ENCODE measurements at regions not wholly inside any gene's neighbourhood (a gene's known extent, or its start where the extent isn't known, plus 50 kb on each side); places are given as distances from the start of the nearest gene placed in this dataset.

DNA sequence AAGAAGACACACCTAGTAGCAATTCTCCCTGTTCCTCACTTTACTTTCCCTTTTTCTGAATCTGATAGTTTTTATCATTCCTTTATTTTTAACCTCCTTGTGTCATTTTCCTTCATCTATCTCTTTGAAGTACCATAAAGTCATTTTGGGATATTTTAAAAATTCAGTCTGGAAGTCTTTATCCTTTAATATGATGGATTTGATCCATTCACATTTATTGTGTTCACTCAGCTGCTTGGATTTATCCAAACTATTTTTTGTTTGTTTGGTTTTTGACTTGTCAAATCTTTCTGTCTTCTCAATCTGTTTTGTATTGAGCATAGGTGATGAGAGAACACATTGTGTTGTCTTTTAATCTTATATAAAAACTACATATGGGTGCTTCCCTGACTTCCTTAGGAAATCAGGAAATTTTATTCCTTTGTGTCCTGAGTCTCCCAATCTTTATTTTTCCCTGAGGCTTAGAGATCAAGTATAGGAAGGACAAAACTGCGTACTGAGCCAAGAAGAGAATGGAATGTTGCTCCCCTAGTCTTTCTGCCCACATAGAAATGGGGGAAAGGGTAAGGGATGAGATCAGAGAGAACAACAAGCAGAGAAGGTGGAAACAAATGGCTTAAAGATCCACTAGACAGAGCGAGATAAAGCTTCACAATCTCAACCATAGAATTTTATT, 132.7 kb upstream of the HABP2 start:
- Histone ChIP-seq H4K20me1 (ENCODE audit: insufficient read depth, low read length) (no peaks in the 10 kb centered on the region), H3K27me3 (ENCODE audit: insufficient read depth, low read length, poor library complexity) (peaks cover 4% of the 10 kb centered on the region), H3K4me3 (ENCODE audit: low read depth in 1 of 2, low read length in 2 of 2) (no peak overlapping the region), H3K4me1 (ENCODE audit: insufficient read depth, low read length) (no peaks in the 10 kb centered on the region), H3K36me3 (ENCODE audit: insufficient read depth, low read length) (no peaks in the 10 kb centered on the region), H3K9ac (ENCODE audit: low read depth, low read length) (no peak overlapping the region), H3K79me2 (ENCODE audit: insufficient read depth, low read length) (no peaks in the 10 kb centered on the region), H3K4me2 (ENCODE audit: insufficient read depth, low read length) (no peak overlapping the region), H2AFZ (ENCODE audit: low read depth, low read length) (no peak overlapping the region), H3K27ac (ENCODE audit: low read length) (no peak overlapping the region), H3K9me3 (ENCODE audit: insufficient read depth, low read length, severe bottlenecking) (peaks cover 9% of the 10 kb centered on the region)
- DNase-seq = no peak
- ATAC-seq (ENCODE audit: insufficient read depth, low read depth) = no peak
- TF ChIP-seq, protein P1, sequence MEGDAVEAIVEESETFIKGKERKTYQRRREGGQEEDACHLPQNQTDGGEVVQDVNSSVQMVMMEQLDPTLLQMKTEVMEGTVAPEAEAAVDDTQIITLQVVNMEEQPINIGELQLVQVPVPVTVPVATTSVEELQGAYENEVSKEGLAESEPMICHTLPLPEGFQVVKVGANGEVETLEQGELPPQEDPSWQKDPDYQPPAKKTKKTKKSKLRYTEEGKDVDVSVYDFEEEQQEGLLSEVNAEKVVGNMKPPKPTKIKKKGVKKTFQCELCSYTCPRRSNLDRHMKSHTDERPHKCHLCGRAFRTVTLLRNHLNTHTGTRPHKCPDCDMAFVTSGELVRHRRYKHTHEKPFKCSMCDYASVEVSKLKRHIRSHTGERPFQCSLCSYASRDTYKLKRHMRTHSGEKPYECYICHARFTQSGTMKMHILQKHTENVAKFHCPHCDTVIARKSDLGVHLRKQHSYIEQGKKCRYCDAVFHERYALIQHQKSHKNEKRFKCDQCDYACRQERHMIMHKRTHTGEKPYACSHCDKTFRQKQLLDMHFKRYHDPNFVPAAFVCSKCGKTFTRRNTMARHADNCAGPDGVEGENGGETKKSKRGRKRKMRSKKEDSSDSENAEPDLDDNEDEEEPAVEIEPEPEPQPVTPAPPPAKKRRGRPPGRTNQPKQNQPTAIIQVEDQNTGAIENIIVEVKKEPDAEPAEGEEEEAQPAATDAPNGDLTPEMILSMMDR (IDR thresholded peaks at IDR 0.05; ENCODE audit: borderline replicate concordance, extremely low read depth, low read length, poor library complexity, severe bottlenecking) = no peak
- TF ChIP-seq EZH2 (IDR thresholded peaks at IDR 0.05; ENCODE audit: borderline replicate concordance, low read depth, low read length, severe bottlenecking) = no peak

DNA sequence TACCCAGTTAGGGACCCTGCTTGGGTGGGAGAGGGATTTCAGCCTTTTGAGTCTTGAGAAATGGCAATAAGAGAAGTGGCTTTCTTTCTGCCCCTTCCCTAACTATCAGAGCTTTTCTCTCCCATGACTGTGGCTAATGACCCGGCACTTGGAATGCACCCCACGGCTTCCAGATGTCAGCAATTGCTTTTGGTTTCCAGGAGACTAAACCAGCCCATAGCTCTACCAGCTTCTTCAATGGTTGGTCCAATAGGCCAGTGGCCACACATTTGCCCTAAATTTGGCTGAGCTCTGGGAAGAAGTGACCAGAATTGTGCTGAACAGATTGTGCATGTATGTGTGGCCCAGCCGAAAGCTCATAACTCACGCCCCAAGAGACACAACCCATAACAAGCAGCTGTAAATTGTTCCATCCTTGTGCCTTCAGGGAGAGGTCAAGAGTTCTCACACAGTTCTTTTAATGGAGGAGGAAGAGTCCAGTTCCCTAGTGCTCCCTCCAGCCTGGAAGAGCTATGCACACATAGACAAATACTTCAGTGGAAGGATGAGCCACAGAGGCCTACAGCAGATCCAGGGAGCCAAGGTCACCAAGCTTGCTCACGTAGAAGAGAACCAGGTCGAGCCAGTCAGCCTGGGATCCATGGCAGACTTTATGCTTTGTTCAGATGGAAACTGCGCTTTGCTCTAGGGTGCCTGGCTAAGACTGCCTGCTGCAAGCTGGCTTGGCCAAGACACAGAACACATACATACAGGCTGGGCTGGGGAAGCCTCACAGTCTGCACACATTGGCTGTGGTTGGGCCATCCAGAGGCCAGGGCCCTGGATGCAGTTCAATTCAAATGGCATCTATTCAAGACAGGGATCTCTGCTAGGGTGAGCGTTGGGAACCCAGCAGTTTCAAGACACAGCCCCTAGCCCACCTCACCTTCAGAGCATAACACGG, 131.8 kb upstream of the HABP2 start:
- Histone ChIP-seq H3K4me2 (ENCODE audit: insufficient read depth, low read length) (no peak overlapping the region), H3K27ac (ENCODE audit: low read length) (no peak overlapping the region), H3K4me1 (ENCODE audit: insufficient read depth, low read length) (no peaks in the 10 kb centered on the region), H3K4me3 (ENCODE audit: low read depth in 1 of 2, low read length in 2 of 2) (no peak overlapping the region), H3K36me3 (ENCODE audit: insufficient read depth, low read length) (no peaks in the 10 kb centered on the region), H3K27me3 (ENCODE audit: insufficient read depth, low read length, poor library complexity) (peaks cover 4% of the 10 kb centered on the region), H2AFZ (ENCODE audit: low read depth, low read length) (no peak overlapping the region), H3K9me3 (ENCODE audit: insufficient read depth, low read length, severe bottlenecking) (peaks cover 9% of the 10 kb centered on the region), H3K79me2 (ENCODE audit: insufficient read depth, low read length) (no peaks in the 10 kb centered on the region), H4K20me1 (ENCODE audit: insufficient read depth, low read length) (no peaks in the 10 kb centered on the region), H3K9ac (ENCODE audit: low read depth, low read length) (no peak overlapping the region)
- TF ChIP-seq EZH2 (IDR thresholded peaks at IDR 0.05; ENCODE audit: borderline replicate concordance, low read depth, low read length, severe bottlenecking) = no peak
- TF ChIP-seq, protein P1 (IDR thresholded peaks at IDR 0.05; ENCODE audit: borderline replicate concordance, extremely low read depth, low read length, poor library complexity, severe bottlenecking) = no peak
- no peak for ATAC-seq (ENCODE audit: insufficient read depth, low read depth)
- DNase-seq = no peak

DNA sequence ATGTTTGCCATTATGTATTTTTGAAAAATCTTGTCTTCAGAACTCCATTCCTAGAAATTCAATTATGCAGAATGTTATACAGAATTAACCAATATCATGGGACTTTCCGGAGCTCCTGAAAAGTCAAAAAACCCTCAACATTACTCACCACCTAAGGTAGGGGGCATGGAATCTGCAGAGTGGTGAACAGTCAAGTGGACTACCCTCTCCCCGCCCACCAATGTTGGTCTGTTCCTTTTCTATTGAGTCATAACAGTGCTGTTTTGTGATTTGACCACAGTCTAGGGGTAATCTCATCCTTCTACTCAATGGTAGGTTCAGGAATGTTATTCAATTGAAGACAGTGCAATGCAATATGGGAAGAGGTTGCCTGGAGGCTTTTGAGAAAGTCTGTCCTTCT, 130.5 kb upstream of the HABP2 start:
- H3K27ac ChIP-seq (ENCODE audit: low read length) = no peak overlapping the region
- no peak overlapping the region for H3K4me2 ChIP-seq (ENCODE audit: insufficient read depth, low read length)
- H3K27me3 ChIP-seq (ENCODE audit: insufficient read depth, low read length, poor library complexity) = peaks cover 4% of the 10 kb centered on the region
- H3K79me2 ChIP-seq (ENCODE audit: insufficient read depth, low read length) = no peaks in the 10 kb centered on the region
- H3K4me3 ChIP-seq (ENCODE audit: low read depth in 1 of 2, low read length in 2 of 2) = no peak overlapping the region
- no peaks in the 10 kb centered on the region for H3K4me1 ChIP-seq (ENCODE audit: insufficient read depth, low read length)
- ATAC-seq (ENCODE audit: insufficient read depth, low read depth) = no peak
- H3K36me3 ChIP-seq (ENCODE audit: insufficient read depth, low read length) = no peaks in the 10 kb centered on the region
- H3K9ac ChIP-seq (ENCODE audit: low read depth, low read length) = no peak overlapping the region
- H3K9me3 ChIP-seq (ENCODE audit: insufficient read depth, low read length, severe bottlenecking) = peaks cover 9% of the 10 kb centered on the region
- H2AFZ ChIP-seq (ENCODE audit: low read depth, low read length) = no peak overlapping the region
- no peaks in the 10 kb centered on the region for H4K20me1 ChIP-seq (ENCODE audit: insufficient read depth, low read length)
- DNase-seq = no peak
- TF ChIP-seq EZH2 (IDR thresholded peaks at IDR 0.05; ENCODE audit: borderline replicate concordance, low read depth, low read length, severe bottlenecking) = no peak
- TF ChIP-seq, protein P1 (IDR thresholded peaks at IDR 0.05; ENCODE audit: borderline replicate concordance, extremely low read depth, low read length, poor library complexity, severe bottlenecking) = no peak
